GM12878 (cell line): ENCODE measurements at regions not wholly inside any gene's neighbourhood (a gene's known extent, or its start where the extent isn't known, plus 50 kb on each side); places are given as distances from the start of the nearest gene placed in this dataset.

Experiments
- ESRRA ChIP-seq: IDR thresholded peaks from 2 replicates; pipeline ENCODE4 v1.6.1; 2012; ENCODE audit warnings: mild to moderate bottlenecking, low read length, improper control_type of control experiment
- ETV6 ChIP-seq, 2 experiments: fragments of 450-650 bp in 1 of 2; IDR thresholded peaks in 1 of 2; conservative IDR thresholded peaks in 1 of 2; 2 replicates each; pipeline ENCODE4 v1.6.1; 2014; ENCODE audit warnings: antibody characterized with exemption in 1 of 2, borderline replicate concordance in 1 of 2, low read depth in 1 of 2, mild to moderate bottlenecking in 1 of 2, moderate library complexity in 1 of 2
- EZH2 ChIP-seq: IDR thresholded peaks from 2 replicates; pipeline ENCODE4 v1.6.1; 2012; ENCODE audit warnings: low read depth, mild to moderate bottlenecking, control low read depth, inconsistent platforms, low read length, borderline replicate concordance; ENCODE audit not compliant: control insufficient read depth
- JUNB ChIP-seq: IDR thresholded peaks from 2 replicates; pipeline ENCODE4 v1.6.1; 2016; ENCODE audit warnings: antibody characterized with exemption, mild to moderate bottlenecking
- JUND ChIP-seq: IDR thresholded peaks from 2 replicates; pipeline ENCODE4 v1.6.1; 2012; ENCODE audit warnings: low read depth, mild to moderate bottlenecking, low read length, improper control_type of control experiment, moderate library complexity
- PAX8 ChIP-seq: fragments of 450-650 bp; IDR thresholded peaks from 2 replicates; pipeline ENCODE4 v1.6.1; 2017; ENCODE audit warnings: mild to moderate bottlenecking, moderate library complexity
- POLR2A ChIP-seq: IDR thresholded peaks from 2 replicates; pipeline ENCODE4 v1.6.1; 2011; ENCODE audit warnings: low read depth, mild to moderate bottlenecking, low read length
- POLR2AphosphoS2 ChIP-seq: IDR thresholded peaks from 2 replicates; pipeline ENCODE4 v1.6.1; 2011; ENCODE audit warnings: low read depth, mild to moderate bottlenecking, low read length, improper control_type of control experiment, moderate library complexity
- SUZ12 ChIP-seq: fragments of 200-600 bp; sonication (generic); IDR thresholded peaks from one replicate; pipeline ENCODE4 v1.6.1; 2018; ENCODE audit warnings: antibody characterized with exemption, mild to moderate bottlenecking; ENCODE audit not compliant: unreplicated experiment
- ZNF274 ChIP-seq: IDR thresholded peaks from one replicate; pipeline ENCODE4 v1.8.0; 2011; ENCODE audit not compliant: insufficient read length, insufficient read depth
- TF ChIP-seq, protein P1 (sequence below): IDR thresholded peaks from 2 replicates; pipeline ENCODE4 v1.6.1; 2012; ENCODE audit warnings: low read depth, low read length, improper control_type of control experiment
- TF ChIP-seq, protein P2 (sequence below): IDR thresholded peaks from 2 replicates; pipeline ENCODE4 v1.6.1; 2012; ENCODE audit warnings: low read depth, low read length, improper control_type of control experiment
- TF ChIP-seq, protein P3 (sequence below): IDR thresholded peaks from 2 replicates; pipeline ENCODE4 v1.6.1; 2012; ENCODE audit warnings: low read length, inconsistent platforms
- TF ChIP-seq, protein P4 (sequence below), 3 experiments: IDR thresholded peaks in 2 of 3; conservative IDR thresholded peaks in 1 of 3; 2 replicates each; pipeline ENCODE4 v1.5.1; 2011; ENCODE audit warnings: low read depth in 3 of 3, low read length in 3 of 3, mild to moderate bottlenecking in 3 of 3, control low read depth in 2 of 3, moderate library complexity in 2 of 3, inconsistent platforms in 1 of 3, mixed read lengths in 1 of 3; ENCODE audit not compliant: control insufficient read depth in 2 of 3, insufficient read depth in 1 of 3; ENCODE audit errors: extremely low read depth in 1 of 3

DNA sequence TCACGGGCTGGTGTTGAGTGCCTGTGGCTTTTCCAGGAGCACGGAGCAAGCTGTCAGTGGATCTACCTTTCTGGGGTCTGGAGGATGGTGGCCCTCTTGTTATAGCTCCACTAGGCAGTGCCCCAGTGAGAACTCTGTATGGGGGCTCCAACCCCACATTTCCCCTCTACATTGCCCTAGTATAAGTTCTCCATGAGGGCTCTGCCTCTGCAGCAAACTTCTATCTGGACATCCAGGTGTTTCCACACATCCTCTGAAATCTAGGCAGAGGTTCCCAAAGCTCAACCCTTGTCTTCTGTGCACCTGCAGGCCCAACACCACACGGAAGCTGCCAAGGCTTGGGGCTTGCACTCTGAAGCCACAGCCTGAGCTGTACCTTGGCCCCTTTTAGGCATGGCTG lies 157.3 kb downstream of the MRPL39 start:
- TF ChIP-seq JUND = no peak
- TF ChIP-seq, protein P1, sequence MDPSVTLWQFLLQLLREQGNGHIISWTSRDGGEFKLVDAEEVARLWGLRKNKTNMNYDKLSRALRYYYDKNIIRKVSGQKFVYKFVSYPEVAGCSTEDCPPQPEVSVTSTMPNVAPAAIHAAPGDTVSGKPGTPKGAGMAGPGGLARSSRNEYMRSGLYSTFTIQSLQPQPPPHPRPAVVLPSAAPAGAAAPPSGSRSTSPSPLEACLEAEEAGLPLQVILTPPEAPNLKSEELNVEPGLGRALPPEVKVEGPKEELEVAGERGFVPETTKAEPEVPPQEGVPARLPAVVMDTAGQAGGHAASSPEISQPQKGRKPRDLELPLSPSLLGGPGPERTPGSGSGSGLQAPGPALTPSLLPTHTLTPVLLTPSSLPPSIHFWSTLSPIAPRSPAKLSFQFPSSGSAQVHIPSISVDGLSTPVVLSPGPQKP = no peak
- TF ChIP-seq EZH2 = no peak
- TF ChIP-seq, protein P2, sequence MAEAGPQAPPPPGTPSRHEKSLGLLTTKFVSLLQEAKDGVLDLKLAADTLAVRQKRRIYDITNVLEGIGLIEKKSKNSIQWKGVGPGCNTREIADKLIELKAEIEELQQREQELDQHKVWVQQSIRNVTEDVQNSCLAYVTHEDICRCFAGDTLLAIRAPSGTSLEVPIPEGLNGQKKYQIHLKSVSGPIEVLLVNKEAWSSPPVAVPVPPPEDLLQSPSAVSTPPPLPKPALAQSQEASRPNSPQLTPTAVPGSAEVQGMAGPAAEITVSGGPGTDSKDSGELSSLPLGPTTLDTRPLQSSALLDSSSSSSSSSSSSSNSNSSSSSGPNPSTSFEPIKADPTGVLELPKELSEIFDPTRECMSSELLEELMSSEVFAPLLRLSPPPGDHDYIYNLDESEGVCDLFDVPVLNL = no peak
- TF ChIP-seq, protein P3, sequence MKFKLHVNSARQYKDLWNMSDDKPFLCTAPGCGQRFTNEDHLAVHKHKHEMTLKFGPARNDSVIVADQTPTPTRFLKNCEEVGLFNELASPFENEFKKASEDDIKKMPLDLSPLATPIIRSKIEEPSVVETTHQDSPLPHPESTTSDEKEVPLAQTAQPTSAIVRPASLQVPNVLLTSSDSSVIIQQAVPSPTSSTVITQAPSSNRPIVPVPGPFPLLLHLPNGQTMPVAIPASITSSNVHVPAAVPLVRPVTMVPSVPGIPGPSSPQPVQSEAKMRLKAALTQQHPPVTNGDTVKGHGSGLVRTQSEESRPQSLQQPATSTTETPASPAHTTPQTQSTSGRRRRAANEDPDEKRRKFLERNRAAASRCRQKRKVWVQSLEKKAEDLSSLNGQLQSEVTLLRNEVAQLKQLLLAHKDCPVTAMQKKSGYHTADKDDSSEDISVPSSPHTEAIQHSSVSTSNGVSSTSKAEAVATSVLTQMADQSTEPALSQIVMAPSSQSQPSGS = no peak
- TF ChIP-seq, protein P4, sequence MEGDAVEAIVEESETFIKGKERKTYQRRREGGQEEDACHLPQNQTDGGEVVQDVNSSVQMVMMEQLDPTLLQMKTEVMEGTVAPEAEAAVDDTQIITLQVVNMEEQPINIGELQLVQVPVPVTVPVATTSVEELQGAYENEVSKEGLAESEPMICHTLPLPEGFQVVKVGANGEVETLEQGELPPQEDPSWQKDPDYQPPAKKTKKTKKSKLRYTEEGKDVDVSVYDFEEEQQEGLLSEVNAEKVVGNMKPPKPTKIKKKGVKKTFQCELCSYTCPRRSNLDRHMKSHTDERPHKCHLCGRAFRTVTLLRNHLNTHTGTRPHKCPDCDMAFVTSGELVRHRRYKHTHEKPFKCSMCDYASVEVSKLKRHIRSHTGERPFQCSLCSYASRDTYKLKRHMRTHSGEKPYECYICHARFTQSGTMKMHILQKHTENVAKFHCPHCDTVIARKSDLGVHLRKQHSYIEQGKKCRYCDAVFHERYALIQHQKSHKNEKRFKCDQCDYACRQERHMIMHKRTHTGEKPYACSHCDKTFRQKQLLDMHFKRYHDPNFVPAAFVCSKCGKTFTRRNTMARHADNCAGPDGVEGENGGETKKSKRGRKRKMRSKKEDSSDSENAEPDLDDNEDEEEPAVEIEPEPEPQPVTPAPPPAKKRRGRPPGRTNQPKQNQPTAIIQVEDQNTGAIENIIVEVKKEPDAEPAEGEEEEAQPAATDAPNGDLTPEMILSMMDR (IDR thresholded peaks at IDR 0.05 in 2 of 3, conservative IDR thresholded peaks at IDR 0.05 in 1 of 3; ENCODE audit: control insufficient read depth in 2 of 3, extremely low read depth in 1 of 3, insufficient read depth in 1 of 3, low read depth in 3 of 3, low read length in 3 of 3) = no peak
- no peak for TF ChIP-seq ETV6 (conservative IDR thresholded peaks at IDR 0.05 in 1 of 2, IDR thresholded peaks at IDR 0.05 in 1 of 2; ENCODE audit: borderline replicate concordance in 1 of 2, low read depth in 1 of 2)
- no peak for TF ChIP-seq JUNB
- TF ChIP-seq ZNF274 = no peak
- no peak for TF ChIP-seq POLR2AphosphoS2
- TF ChIP-seq ESRRA = no peak
- no peak for TF ChIP-seq SUZ12
- TF ChIP-seq PAX8 = no peak
- TF ChIP-seq POLR2A = no peak
